ENCODE measurements at regions not wholly inside any gene's neighbourhood (a gene's known extent, or its start where the extent isn't known, plus 50 kb on each side); places are given as distances from the start of the nearest gene placed in this dataset.

DNA sequence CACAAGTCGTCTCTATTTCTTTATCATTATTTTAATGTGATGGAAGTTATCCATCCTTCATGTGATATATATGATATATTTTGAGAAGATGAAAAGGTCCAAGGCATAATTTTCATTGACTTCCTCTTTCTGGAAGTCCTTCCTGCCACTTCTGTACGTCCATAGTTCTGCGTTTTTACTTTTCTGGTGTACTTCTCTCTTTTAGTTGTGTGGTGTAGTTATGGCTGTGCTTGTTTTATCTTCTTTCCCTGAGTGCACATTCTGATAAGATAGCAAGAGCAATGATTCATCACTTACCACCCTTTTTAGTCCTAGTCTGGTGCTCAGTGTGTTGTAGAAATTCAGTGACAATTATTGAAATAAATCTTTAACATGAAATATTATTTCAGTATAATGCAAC is 231.3 kb upstream of the FERD3L start:
- no peak for FAIRE-seq

DNA sequence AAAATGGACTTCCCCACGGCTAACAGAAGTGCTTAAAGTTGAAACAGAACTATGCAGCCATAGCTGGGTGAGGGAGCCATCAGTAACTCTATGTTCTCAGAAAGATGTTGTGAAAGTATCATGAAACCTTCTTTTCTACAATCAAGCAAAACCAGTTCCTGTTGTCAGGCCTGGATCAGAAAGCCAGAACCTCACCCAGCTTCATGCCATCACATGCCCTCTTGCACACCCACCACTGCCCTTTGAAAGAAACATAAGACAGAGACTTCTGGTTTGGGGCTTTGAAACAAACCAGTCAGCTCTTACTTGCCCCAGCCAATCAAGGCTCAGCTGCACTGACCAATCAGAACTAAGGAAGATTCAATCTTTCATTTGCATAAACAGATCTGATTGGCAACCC is 230.8 kb upstream of the FERD3L start:
- Histone ChIP-seq H3K9me1 (ENCODE audit: control insufficient read depth, extremely low read depth, insufficient read depth, low read length) (no peaks in the 10 kb centered on the region), H3K79me2 (ENCODE audit: control insufficient read depth, insufficient read depth, low read length) (no peaks in the 10 kb centered on the region), H3K9ac (ENCODE audit: control insufficient read depth, extremely low read depth, insufficient read depth, low read length) (no peak overlapping the region), H3K27me3 (ENCODE audit: control insufficient read depth, extremely low read depth, insufficient read depth, low read length) (no peaks in the 10 kb centered on the region), H4K20me1 (ENCODE audit: control insufficient read depth, extremely low read depth, insufficient read depth, low read length) (no peaks in the 10 kb centered on the region), H3K36me3 (ENCODE audit: control insufficient read depth in 2 of 2, extremely low read depth in 1 of 2, insufficient read depth in 2 of 2, low read length in 2 of 2) (no peaks in the 10 kb centered on the region), H3K27ac (ENCODE audit: control insufficient read depth, insufficient read depth, low read length) (no peak overlapping the region), H3K4me1 (ENCODE audit: control insufficient read depth, extremely low read depth, insufficient read depth, low read length) (no peaks in the 10 kb centered on the region), H2AFZ (ENCODE audit: control insufficient read depth, low read length) (no peak overlapping the region), H3K4me2 (ENCODE audit: control insufficient read depth, extremely low read depth, insufficient read depth, low read depth, low read length) (no peak overlapping the region), H3K4me3 (ENCODE audit: control insufficient read depth in 2 of 3, extremely low read depth in 1 of 3, insufficient read depth in 2 of 3, low read depth in 1 of 3, low read length in 3 of 3) (no peak overlapping the region), H3K9me3 (ENCODE audit: control insufficient read depth, low read depth, low read length) (no peaks in the 10 kb centered on the region)
- FAIRE-seq (no peak), DNase-seq (ENCODE audit: low read depth, low spot score) (no peak)
- TF ChIP-seq, protein P1, sequence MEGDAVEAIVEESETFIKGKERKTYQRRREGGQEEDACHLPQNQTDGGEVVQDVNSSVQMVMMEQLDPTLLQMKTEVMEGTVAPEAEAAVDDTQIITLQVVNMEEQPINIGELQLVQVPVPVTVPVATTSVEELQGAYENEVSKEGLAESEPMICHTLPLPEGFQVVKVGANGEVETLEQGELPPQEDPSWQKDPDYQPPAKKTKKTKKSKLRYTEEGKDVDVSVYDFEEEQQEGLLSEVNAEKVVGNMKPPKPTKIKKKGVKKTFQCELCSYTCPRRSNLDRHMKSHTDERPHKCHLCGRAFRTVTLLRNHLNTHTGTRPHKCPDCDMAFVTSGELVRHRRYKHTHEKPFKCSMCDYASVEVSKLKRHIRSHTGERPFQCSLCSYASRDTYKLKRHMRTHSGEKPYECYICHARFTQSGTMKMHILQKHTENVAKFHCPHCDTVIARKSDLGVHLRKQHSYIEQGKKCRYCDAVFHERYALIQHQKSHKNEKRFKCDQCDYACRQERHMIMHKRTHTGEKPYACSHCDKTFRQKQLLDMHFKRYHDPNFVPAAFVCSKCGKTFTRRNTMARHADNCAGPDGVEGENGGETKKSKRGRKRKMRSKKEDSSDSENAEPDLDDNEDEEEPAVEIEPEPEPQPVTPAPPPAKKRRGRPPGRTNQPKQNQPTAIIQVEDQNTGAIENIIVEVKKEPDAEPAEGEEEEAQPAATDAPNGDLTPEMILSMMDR (optimal IDR thresholded peaks at IDR 0.05 in 1 of 3, IDR thresholded peaks at IDR 0.05 in 1 of 3, conservative IDR thresholded peaks at IDR 0.05 in 1 of 3; ENCODE audit: extremely low read depth in 1 of 3, insufficient read depth in 2 of 3, low read length in 3 of 3) = no peak
- no peak for TF ChIP-seq EZH2 (IDR thresholded peaks at IDR 0.05; ENCODE audit: low read length)
- dilution Hi-C loops (cut with MboI; ENCODE audit: extremely low pct_ligation_motif_present, low sequenced_read_pairs) = no loop called here

More for the DNA sequence above, 231.3 kb upstream of the FERD3L start:
- Histone ChIP-seq H2AFZ (ENCODE audit: control insufficient read depth, low read length) (no peak overlapping the region), H3K4me1 (ENCODE audit: control insufficient read depth, extremely low read depth, insufficient read depth, low read length) (no peaks in the 10 kb centered on the region), H4K20me1 (ENCODE audit: control insufficient read depth, extremely low read depth, insufficient read depth, low read length) (no peaks in the 10 kb centered on the region), H3K9ac (ENCODE audit: control insufficient read depth, extremely low read depth, insufficient read depth, low read length) (no peak overlapping the region), H3K9me3 (ENCODE audit: control insufficient read depth, low read depth, low read length) (no peaks in the 10 kb centered on the region), H3K27ac (ENCODE audit: control insufficient read depth, insufficient read depth, low read length) (no peak overlapping the region), H3K9me1 (ENCODE audit: control insufficient read depth, extremely low read depth, insufficient read depth, low read length) (no peaks in the 10 kb centered on the region), H3K27me3 (ENCODE audit: control insufficient read depth, extremely low read depth, insufficient read depth, low read length) (no peaks in the 10 kb centered on the region), H3K4me2 (ENCODE audit: control insufficient read depth, extremely low read depth, insufficient read depth, low read depth, low read length) (no peak overlapping the region), H3K36me3 (ENCODE audit: control insufficient read depth in 2 of 2, extremely low read depth in 1 of 2, insufficient read depth in 2 of 2, low read length in 2 of 2) (no peaks in the 10 kb centered on the region), H3K4me3 (ENCODE audit: control insufficient read depth in 2 of 3, extremely low read depth in 1 of 3, insufficient read depth in 2 of 3, low read depth in 1 of 3, low read length in 3 of 3) (no peak overlapping the region), H3K79me2 (ENCODE audit: control insufficient read depth, insufficient read depth, low read length) (no peaks in the 10 kb centered on the region)
- no peak for DNase-seq (ENCODE audit: low read depth, low spot score)
- dilution Hi-C loops (cut with MboI; ENCODE audit: extremely low pct_ligation_motif_present, low sequenced_read_pairs) = no loop called here
- no peak for TF ChIP-seq EZH2 (IDR thresholded peaks at IDR 0.05; ENCODE audit: low read length)
- TF ChIP-seq, protein P1 (optimal IDR thresholded peaks at IDR 0.05 in 1 of 3, IDR thresholded peaks at IDR 0.05 in 1 of 3, conservative IDR thresholded peaks at IDR 0.05 in 1 of 3; ENCODE audit: extremely low read depth in 1 of 3, insufficient read depth in 2 of 3, low read length in 3 of 3) = no peak
